HG03469 (cell line): ENCODE measurements at regions not wholly inside any gene's neighbourhood (a gene's known extent, or its start where the extent isn't known, plus 50 kb on each side); places are given as distances from the start of the nearest gene placed in this dataset.
"Not testable (repeated sequence)": the region's sequence is repeated elsewhere in the genome, so short reads cannot be mapped to it uniquely, and the experiment has no call there.

Experiments
- ATAC-seq: cut with Tn5 transposase; IDR thresholded peaks from one replicate; pipeline ENCODE4 v1.9.1; 2021; ENCODE audit warnings: mild to moderate bottlenecking, moderate library complexity, moderate number of reproducible peaks; ENCODE audit not compliant: unreplicated experiment

- ATAC-seq, result no peak
Observed at GRCh38 chr5:166276006-166276405, 2015.4 kb upstream of the WWC1 start.

GRCh38 chr5:166279828-166280227 is 2011.6 kb upstream of the WWC1 start:
- ATAC-seq, result no peak

- no peak for ATAC-seq
Observed at GRCh38 chr5:166281433-166281832, 2010.0 kb upstream of the WWC1 start.

DNA sequence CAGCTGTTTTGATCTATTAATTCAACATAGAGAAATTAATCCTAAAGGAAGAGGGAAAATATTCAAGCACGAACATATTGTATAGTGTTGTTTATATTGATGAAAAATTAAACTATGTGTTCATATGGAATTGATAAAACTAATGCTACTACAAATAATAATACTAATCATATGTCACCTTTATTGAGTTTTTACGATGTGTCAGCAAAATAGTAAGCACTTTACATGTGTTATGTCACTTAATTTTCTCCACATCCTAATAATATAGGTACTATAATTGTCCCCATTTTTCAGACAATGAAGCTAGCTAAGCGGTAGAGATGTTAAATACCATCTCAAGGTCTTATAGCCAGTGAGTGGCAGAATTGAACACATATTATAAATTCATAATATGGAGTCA is 2008.5 kb upstream of the WWC1 start:
- ATAC-seq, result no peak

DNA sequence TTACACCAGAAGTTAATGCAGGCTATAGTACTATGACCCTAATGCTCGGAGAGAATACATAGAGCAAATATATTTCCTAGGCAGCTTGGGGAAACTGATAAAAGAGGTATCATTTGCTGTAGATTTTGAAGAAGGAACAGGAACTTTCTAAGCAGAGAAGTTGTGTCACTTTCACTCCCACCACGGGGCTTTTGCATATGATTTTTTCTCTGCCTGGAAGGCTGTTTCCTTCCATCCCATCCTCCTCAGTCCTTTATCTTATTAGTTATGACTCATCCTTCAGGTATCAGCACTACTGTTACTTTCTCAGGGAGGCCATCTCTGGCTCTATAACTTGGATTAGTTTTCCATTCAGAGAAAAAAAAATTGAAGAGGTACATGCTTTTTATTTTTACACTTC is 2006.1 kb upstream of the WWC1 start:
- ATAC-seq, result no peak

GRCh38 chr5:166286832-166287231 is 2004.6 kb upstream of the WWC1 start:
- ATAC-seq, result no peak

DNA sequence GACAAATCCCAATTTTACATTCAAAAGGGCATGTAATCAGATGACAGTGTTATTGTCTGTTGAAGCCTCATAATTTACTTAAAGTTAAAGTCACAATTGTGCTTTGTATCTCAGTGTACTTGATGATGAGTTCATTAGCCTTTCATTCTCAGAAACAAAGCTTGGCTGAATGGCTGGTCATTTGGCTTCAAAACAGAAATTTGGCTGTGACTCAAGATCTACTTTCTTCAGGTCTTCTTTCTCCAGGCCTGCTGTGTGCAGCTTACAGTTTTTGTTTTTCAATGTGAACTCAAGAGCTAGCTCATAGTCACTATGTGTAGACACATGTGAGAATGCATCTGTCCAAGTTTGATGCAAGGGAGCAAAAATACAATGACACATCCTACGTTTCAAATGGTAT is 2003.6 kb upstream of the WWC1 start:
- ATAC-seq, result no peak

GRCh38 chr5:166291800-166292199 is 1999.6 kb upstream of the WWC1 start:
- not testable (repeated sequence) for ATAC-seq

DNA sequence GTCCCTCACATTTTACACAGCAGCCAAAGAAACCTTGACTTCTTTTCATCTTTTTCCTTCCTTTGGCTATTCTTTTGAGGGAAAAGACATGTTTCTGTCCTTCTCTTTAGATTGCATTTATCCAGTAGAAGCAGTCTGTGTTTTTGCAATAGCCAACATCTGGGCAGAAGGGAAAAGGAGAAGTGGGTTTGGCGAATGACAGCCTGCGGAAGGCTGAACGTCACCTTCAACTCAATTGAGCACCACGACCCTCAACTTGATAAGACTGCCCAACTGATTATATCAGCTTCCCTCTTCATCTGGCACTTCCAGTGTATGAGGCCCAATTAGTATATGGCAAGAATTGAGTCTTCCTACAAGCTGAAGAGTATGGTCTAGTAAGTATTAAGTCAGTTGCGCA is 1997.6 kb upstream of the WWC1 start:
- no peak for ATAC-seq

GRCh38 chr5:166302166-166302565 is 1989.3 kb upstream of the WWC1 start:
- ATAC-seq, result no peak

DNA sequence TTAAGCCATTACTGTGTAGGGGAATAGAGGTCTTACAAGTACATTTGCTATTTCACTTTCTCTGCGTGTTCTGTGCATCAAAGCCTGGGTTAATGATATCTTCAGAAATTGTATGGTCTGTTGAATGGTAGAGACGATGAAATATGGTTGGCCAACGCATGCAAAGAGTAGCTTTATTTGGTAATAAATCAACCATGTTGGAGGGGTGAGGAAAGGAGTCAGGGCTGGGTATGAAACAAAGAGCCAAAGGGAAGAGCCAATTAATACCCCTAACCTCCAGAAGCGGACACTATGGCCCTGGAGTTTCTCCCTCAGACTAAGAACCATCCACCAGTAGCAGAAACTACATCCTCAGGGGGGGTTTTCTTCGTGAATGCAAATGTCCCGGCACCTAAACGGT is 1974.0 kb upstream of the WWC1 start:
- no peak for ATAC-seq

GRCh38 chr5:166320920-166321480 is 1970.4 kb upstream of the WWC1 start:
- no peak for ATAC-seq

GRCh38 chr5:166324372-166324771 is 1967.1 kb upstream of the WWC1 start:
- ATAC-seq, result no peak

DNA sequence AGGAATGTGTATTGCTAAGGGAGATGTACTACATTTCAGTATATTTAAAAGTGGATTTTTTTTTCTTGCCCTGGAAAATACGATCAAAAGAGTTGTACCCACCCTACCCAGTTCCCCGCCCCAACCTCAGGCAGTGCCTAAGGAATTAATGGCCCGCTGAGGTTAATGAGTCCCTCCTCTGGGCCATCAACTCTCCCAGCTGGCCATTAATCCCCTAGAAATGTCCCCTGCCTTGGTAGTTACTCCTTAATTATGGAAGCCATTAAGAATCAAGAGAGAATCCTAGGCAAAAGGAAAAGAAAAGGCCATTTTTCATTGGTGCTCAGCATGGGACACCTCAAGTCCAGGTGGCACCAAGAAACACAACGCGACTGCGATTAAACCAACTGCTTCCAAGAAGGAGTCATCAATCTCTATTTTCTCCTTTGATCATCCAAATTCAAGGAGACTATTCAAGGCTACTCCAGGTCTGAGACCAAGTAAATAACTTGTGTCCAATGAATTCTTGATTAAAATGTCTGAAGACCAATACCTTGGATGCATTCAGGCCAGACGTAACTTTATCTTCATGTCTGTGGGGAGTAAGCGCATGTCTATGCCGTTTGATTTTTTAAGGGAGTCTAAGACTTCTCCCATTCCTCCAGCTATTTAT is 1962.2 kb upstream of the WWC1 start:
- no peak for ATAC-seq

GRCh38 chr5:166330036-166330435 is 1961.4 kb upstream of the WWC1 start:
- ATAC-seq, result no peak

- no peak for ATAC-seq
Observed at GRCh38 chr5:166331521-166331920, 1959.9 kb upstream of the WWC1 start.

DNA sequence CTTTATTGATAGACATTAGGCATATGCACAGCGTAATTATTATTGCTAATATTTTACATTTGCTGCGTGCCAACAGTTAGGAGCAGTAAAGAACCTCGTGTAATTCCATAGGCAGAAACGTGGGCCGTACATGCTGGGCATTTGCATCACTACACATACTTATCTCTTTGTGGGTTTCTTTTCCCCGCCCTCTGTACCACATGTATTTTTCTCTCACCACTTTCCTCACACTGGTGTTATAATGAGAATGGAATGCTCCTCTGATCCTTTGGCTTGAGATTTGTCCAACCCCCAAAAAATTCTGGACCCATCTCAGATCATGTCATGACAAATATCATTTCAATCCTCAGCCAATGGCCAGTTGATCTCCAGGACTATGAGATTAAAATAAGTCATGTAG is 1952.6 kb upstream of the WWC1 start:
- ATAC-seq, result no peak

DNA sequence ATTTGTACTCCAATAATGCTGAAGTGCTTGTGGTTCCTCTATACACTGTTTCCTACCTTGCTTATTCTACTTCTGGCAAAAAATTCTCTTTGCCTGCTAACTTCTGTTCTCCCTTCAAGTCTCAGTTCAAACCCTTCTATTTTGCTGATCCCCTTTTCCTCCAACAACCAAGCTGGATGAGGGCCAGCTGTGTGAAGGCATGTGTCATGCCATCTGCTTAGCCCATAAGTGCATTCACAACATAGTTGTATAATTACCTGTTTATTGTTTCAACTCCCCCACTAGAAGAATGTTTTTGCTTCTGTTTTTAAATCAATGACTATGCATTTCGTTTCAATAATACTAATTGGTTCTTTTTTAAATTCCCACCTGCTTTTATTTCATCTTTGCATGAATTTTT is 1951.4 kb upstream of the WWC1 start:
- no peak for ATAC-seq

DNA sequence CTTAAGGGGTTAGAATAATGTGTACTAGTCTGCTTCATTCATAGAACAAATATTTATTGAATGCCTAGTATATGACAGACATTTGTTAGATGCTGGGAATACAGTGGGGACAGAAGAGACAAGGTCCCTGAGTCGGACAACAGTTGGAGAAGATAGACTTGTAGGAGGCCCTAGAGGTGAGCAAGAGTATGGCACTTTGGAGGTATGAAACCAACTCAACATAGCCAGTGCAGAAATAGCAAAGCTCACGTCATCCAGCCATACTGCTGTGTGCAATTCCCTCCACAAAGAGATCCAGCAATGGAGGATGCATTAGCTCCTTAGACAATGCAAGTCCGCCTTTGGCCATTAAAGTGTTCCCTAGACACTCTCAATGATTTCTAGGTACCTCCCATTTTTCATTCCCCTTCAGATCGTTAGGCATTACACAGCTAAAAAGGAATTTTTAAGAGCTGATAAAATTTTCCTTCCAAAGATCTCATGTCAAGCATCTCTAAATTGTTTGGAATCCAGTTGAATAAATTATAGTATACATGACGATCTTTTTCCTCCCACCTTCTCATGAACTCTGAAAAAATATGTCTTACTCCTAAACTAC is 1949.6 kb upstream of the WWC1 start:
- ATAC-seq, result no peak

DNA sequence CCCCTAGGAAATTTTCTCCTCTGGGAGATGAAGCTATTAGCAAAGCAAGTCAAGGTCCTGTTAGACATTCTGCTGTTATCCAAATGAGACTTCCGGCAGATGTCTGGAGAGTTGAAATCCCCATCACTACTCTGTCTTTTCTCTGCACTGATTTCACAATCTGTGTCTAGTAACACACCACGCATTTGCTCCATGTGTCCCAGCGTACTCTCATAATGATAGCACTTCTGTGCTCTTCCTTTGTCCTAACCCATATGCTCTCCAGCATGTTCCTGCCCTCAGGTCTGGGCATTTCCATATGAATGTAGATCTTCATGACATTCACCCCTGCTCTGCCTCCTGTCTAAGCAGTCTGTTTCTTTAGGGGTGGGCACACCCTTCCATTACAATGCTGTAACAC is 1949.0 kb upstream of the WWC1 start:
- no peak for ATAC-seq

- ATAC-seq, result no peak
Observed at GRCh38 chr5:166346726-166347374, 1944.6 kb upstream of the WWC1 start.

GRCh38 chr5:166349046-166349445 is 1942.4 kb upstream of the WWC1 start:
- ATAC-seq, result no peak
